ENCODE measurements at regions not wholly inside any gene's neighbourhood (a gene's known extent, or its start where the extent isn't known, plus 50 kb on each side); places are given as distances from the start of the nearest gene placed in this dataset.

- Histone ChIP-seq H3K27ac (ENCODE audit: low read length) (no peak overlapping the region), H3K27me3 (ENCODE audit: insufficient read depth, low read length, poor library complexity) (no peaks in the 10 kb centered on the region), H3K4me3 (ENCODE audit: low read depth in 1 of 2, low read length in 2 of 2) (no peak overlapping the region), H4K20me1 (ENCODE audit: insufficient read depth, low read length) (no peaks in the 10 kb centered on the region), H2AFZ (ENCODE audit: low read depth, low read length) (no peak overlapping the region), H3K4me2 (ENCODE audit: insufficient read depth, low read length) (no peak overlapping the region), H3K9me3 (ENCODE audit: insufficient read depth, low read length, severe bottlenecking) (peaks cover 2% of the 10 kb centered on the region), H3K9ac (ENCODE audit: low read depth, low read length) (no peak overlapping the region), H3K79me2 (ENCODE audit: insufficient read depth, low read length) (no peaks in the 10 kb centered on the region), H3K4me1 (ENCODE audit: insufficient read depth, low read length) (no peaks in the 10 kb centered on the region), H3K36me3 (ENCODE audit: insufficient read depth, low read length) (no peaks in the 10 kb centered on the region)
- DNase-seq (no peak), ATAC-seq (ENCODE audit: insufficient read depth, low read depth) (no peak)
- TF ChIP-seq CTCF (IDR thresholded peaks at IDR 0.05; ENCODE audit: borderline replicate concordance, extremely low read depth, low read length, poor library complexity, severe bottlenecking): no peak
Observed at GRCh38 chr14:42229976-42230375, 623.3 kb downstream of the LRFN5 start.

GRCh38 chr14:42229294-42229693 lies 622.6 kb downstream of the LRFN5 start:
- DNase-seq: no peak
- Histone ChIP-seq H3K4me2 (ENCODE audit: insufficient read depth, low read length) (no peak overlapping the region), H3K9ac (ENCODE audit: low read depth, low read length) (no peak overlapping the region), H3K27ac (ENCODE audit: low read length) (no peak overlapping the region), H3K27me3 (ENCODE audit: insufficient read depth, low read length, poor library complexity) (no peaks in the 10 kb centered on the region), H4K20me1 (ENCODE audit: insufficient read depth, low read length) (no peaks in the 10 kb centered on the region), H3K79me2 (ENCODE audit: insufficient read depth, low read length) (no peaks in the 10 kb centered on the region), H2AFZ (ENCODE audit: low read depth, low read length) (no peak overlapping the region), H3K4me1 (ENCODE audit: insufficient read depth, low read length) (no peaks in the 10 kb centered on the region), H3K9me3 (ENCODE audit: insufficient read depth, low read length, severe bottlenecking) (peaks cover 2% of the 10 kb centered on the region), H3K4me3 (ENCODE audit: low read depth in 1 of 2, low read length in 2 of 2) (no peak overlapping the region), H3K36me3 (ENCODE audit: insufficient read depth, low read length) (no peaks in the 10 kb centered on the region)
- no peak for ATAC-seq (ENCODE audit: insufficient read depth, low read depth)
- TF ChIP-seq CTCF (IDR thresholded peaks at IDR 0.05; ENCODE audit: borderline replicate concordance, extremely low read depth, low read length, poor library complexity, severe bottlenecking) (no peak), EZH2 (IDR thresholded peaks at IDR 0.05; ENCODE audit: borderline replicate concordance, low read depth, low read length, severe bottlenecking) (no peak)

GRCh38 chr14:42228611-42229010 lies 621.9 kb downstream of the LRFN5 start:
- H3K4me3 ChIP-seq (ENCODE audit: low read depth in 1 of 2, low read length in 2 of 2): no peak overlapping the region
- H3K27ac ChIP-seq (ENCODE audit: low read length): no peak overlapping the region
- peaks cover 2% of the 10 kb centered on the region for H3K9me3 ChIP-seq (ENCODE audit: insufficient read depth, low read length, severe bottlenecking)
- DNase-seq (no peak), ATAC-seq (ENCODE audit: insufficient read depth, low read depth) (no peak)
- no peaks in the 10 kb centered on the region for H3K79me2 ChIP-seq (ENCODE audit: insufficient read depth, low read length)
- no peak overlapping the region for H2AFZ ChIP-seq (ENCODE audit: low read depth, low read length)
- H4K20me1 ChIP-seq (ENCODE audit: insufficient read depth, low read length): no peaks in the 10 kb centered on the region
- H3K4me1 ChIP-seq (ENCODE audit: insufficient read depth, low read length): no peaks in the 10 kb centered on the region
- H3K9ac ChIP-seq (ENCODE audit: low read depth, low read length): no peak overlapping the region
- no peak overlapping the region for H3K4me2 ChIP-seq (ENCODE audit: insufficient read depth, low read length)
- H3K27me3 ChIP-seq (ENCODE audit: insufficient read depth, low read length, poor library complexity): no peaks in the 10 kb centered on the region
- TF ChIP-seq EZH2 (IDR thresholded peaks at IDR 0.05; ENCODE audit: borderline replicate concordance, low read depth, low read length, severe bottlenecking): no peak
- TF ChIP-seq CTCF (IDR thresholded peaks at IDR 0.05; ENCODE audit: borderline replicate concordance, extremely low read depth, low read length, poor library complexity, severe bottlenecking): no peak
- no peaks in the 10 kb centered on the region for H3K36me3 ChIP-seq (ENCODE audit: insufficient read depth, low read length)

Measured in DND-41 (cell line).